H9 (cell line): ENCODE measurements at regions not wholly inside any gene's neighbourhood (a gene's known extent, or its start where the extent isn't known, plus 50 kb on each side); places are given as distances from the start of the nearest gene placed in this dataset.

Experiments
- DNase-seq: peaks from one replicate; pipeline ENCODE4 v3.0.0-alpha.2; 2017
- H2AFZ ChIP-seq: one replicate; pipeline ENCODE4 v1.6.1; 2013; ENCODE audit warnings: mild to moderate bottlenecking, low read length, control low read depth, moderate library complexity
- H2AK5ac ChIP-seq: 2 replicates; pipeline ENCODE4 v1.6.1; 2013; ENCODE audit warnings: low read length, control low read depth, mixed read lengths; ENCODE audit not compliant: insufficient read length
- H2BK120ac ChIP-seq: one replicate; pipeline ENCODE4 v1.6.1; 2013; ENCODE audit warnings: low read depth, mild to moderate bottlenecking, low read length, control low read depth, inconsistent platforms; ENCODE audit not compliant: poor library complexity, severe bottlenecking
- H2BK12ac ChIP-seq: 2 replicates; pipeline ENCODE4 v1.6.1; 2013; ENCODE audit warnings: low read length, control low read depth, mixed read lengths, low read depth; ENCODE audit not compliant: insufficient read length
- H2BK15ac ChIP-seq: 2 replicates; pipeline ENCODE4 v1.6.1; 2013; ENCODE audit warnings: low read depth, low read length, control low read depth
- H2BK20ac ChIP-seq: one replicate; pipeline ENCODE4 v1.6.1; 2013; ENCODE audit warnings: low read depth, mild to moderate bottlenecking, low read length, control low read depth, inconsistent platforms; ENCODE audit not compliant: poor library complexity, severe bottlenecking
- H2BK5ac ChIP-seq: 2 replicates; pipeline ENCODE4 v1.6.1; 2013; ENCODE audit warnings: low read length, control low read depth, mixed read lengths; ENCODE audit not compliant: insufficient read length
- H3K14ac ChIP-seq: 2 replicates; pipeline ENCODE4 v1.6.1; 2013; ENCODE audit warnings: low read length, control low read depth; ENCODE audit not compliant: insufficient read depth
- H3K18ac ChIP-seq: 2 replicates; pipeline ENCODE4 v1.6.1; 2013; ENCODE audit warnings: low read depth, mild to moderate bottlenecking, mixed read lengths, low read length, control low read depth; ENCODE audit not compliant: insufficient read length
- H3K23ac ChIP-seq: 2 replicates; pipeline ENCODE4 v1.6.1; 2013; ENCODE audit warnings: low read length, control low read depth, mixed read lengths, low read depth; ENCODE audit not compliant: insufficient read length
- H3K23me2 ChIP-seq: 2 replicates; pipeline ENCODE4 v1.6.1; 2013; ENCODE audit warnings: low read depth, mild to moderate bottlenecking, mixed read lengths, low read length, control low read depth; ENCODE audit not compliant: insufficient read length, poor library complexity, severe bottlenecking
- H3K27ac ChIP-seq: 2 replicates; pipeline ENCODE4 v1.5.1; 2013; ENCODE audit warnings: low read length, control low read depth, mixed read lengths, low read depth; ENCODE audit not compliant: insufficient read length
- H3K27me3 ChIP-seq: 2 replicates; pipeline ENCODE4 v1.6.1; 2013; ENCODE audit warnings: low read length, control low read depth, inconsistent platforms; ENCODE audit not compliant: insufficient read depth
- H3K4ac ChIP-seq: 2 replicates; pipeline ENCODE4 v1.6.1; 2013; ENCODE audit warnings: low read depth, mild to moderate bottlenecking, control low read depth, inconsistent platforms, low read length, moderate library complexity
- H3K4me1 ChIP-seq: 2 replicates; pipeline ENCODE4 v1.6.1; 2013; ENCODE audit warnings: low read length, control low read depth, inconsistent platforms; ENCODE audit not compliant: insufficient read depth
- H3K4me2 ChIP-seq: 2 replicates; pipeline ENCODE4 v1.6.1; 2013; ENCODE audit warnings: low read length, control low read depth, mixed read lengths; ENCODE audit not compliant: insufficient read length, insufficient read depth
- H3K56ac ChIP-seq: 2 replicates; pipeline ENCODE4 v1.6.1; 2013; ENCODE audit warnings: low read depth, mild to moderate bottlenecking, mixed read lengths, low read length, control low read depth; ENCODE audit not compliant: insufficient read length
- H3K79me1 ChIP-seq: 2 replicates; pipeline ENCODE4 v1.6.1; 2013; ENCODE audit warnings: low read depth, mild to moderate bottlenecking, moderate library complexity, low read length, control low read depth, inconsistent platforms; ENCODE audit not compliant: insufficient read depth, poor library complexity, severe bottlenecking
- H3K79me2 ChIP-seq: 2 replicates; pipeline ENCODE4 v1.6.1; 2013; ENCODE audit warnings: low read length, control low read depth, inconsistent platforms; ENCODE audit not compliant: insufficient read depth
- H3K9ac ChIP-seq: 2 replicates; pipeline ENCODE4 v1.6.1; 2013; ENCODE audit warnings: low read length, control low read depth, mixed read lengths; ENCODE audit not compliant: insufficient read length; ENCODE audit errors: extremely low read depth
- H3K9me3 ChIP-seq: one replicate; pipeline ENCODE4 v1.6.1; 2013; ENCODE audit warnings: low read depth, low read length, inconsistent platforms; ENCODE audit not compliant: control insufficient read depth
- H3T11ph ChIP-seq: one replicate; pipeline ENCODE4 v1.6.1; 2013; ENCODE audit warnings: mild to moderate bottlenecking, low read length, control low read depth, inconsistent platforms
- H4K20me1 ChIP-seq: one replicate; pipeline ENCODE4 v1.6.1; 2013; ENCODE audit not compliant: control insufficient read depth, insufficient read length, insufficient read depth
- H4K5ac ChIP-seq: 2 replicates; pipeline ENCODE4 v1.6.1; 2013; ENCODE audit warnings: low read depth, mild to moderate bottlenecking, mixed read lengths, low read length, control low read depth; ENCODE audit not compliant: insufficient read length
- H4K8ac ChIP-seq: replicated peaks from 2 replicates; pipeline ENCODE4 v1.6.1; 2013; ENCODE audit warnings: low read length, control low read depth, mixed read lengths, low read depth; ENCODE audit not compliant: insufficient read length
- H4K91ac ChIP-seq: 2 replicates; pipeline ENCODE4 v1.6.1; 2013; ENCODE audit warnings: low read depth, mild to moderate bottlenecking, moderate library complexity, mixed read lengths, low read length, control low read depth; ENCODE audit not compliant: insufficient read length
- H3K27ac Mint-ChIP-seq, 3 experiments: 2 replicates in 2 of 3; 3 replicates in 1 of 3; pipeline ENCODE4 v1.8.0; 2020 to 2021; ENCODE audit warnings: mixed read lengths in 3 of 3, mild to moderate bottlenecking in 1 of 3, moderate library complexity in 1 of 3
- H3K27me3 Mint-ChIP-seq: 2 replicates; pipeline ENCODE4 v1.8.0; 2021; ENCODE audit warnings: low read depth, mild to moderate bottlenecking, moderate library complexity, mixed read lengths
- H3K36me3 Mint-ChIP-seq, 3 experiments: 2 replicates in 2 of 3; 3 replicates in 1 of 3; pipeline ENCODE4 v1.8.0; 2020 to 2021; ENCODE audit warnings: low read depth in 3 of 3, mixed read lengths in 3 of 3; ENCODE audit not compliant: insufficient read depth in 1 of 3
- H3K4me1 Mint-ChIP-seq, 2 experiments: 2 replicates each; pipeline ENCODE4 v1.8.0; 2020; ENCODE audit warnings: mixed read lengths in 2 of 2
- H3K4me3 Mint-ChIP-seq, 2 experiments: 2 replicates in 1 of 2; 3 replicates in 1 of 2; pipeline ENCODE4 v1.8.0; 2020 to 2021; ENCODE audit warnings: mild to moderate bottlenecking in 2 of 2, mixed read lengths in 2 of 2, moderate library complexity in 1 of 2
- H3K9me3 Mint-ChIP-seq, 2 experiments: 2 replicates in 1 of 2; 3 replicates in 1 of 2; pipeline ENCODE4 v1.8.0; 2020; ENCODE audit warnings: mild to moderate bottlenecking in 2 of 2, mixed read lengths in 2 of 2, moderate library complexity in 1 of 2
- WGBS: extraction: QIAGEN DNeasy Blood & Tissue Kit; methylation state at CpG from one replicate; pipeline ENCODE4 v1.1.7; 2013; ENCODE audit warnings: missing lambda C conversion rate, low lambda C conversion rate, mixed read lengths; ENCODE audit not compliant: insufficient read length; ENCODE audit errors: extremely low coverage; 5-methylcytosine and 5-hydroxymethylcytosine counted together
- TF ChIP-seq, protein P1 (sequence below): fragments of 200-600 bp; sonication (generic); conservative IDR thresholded peaks from 3 replicates; pipeline ENCODE4 v1.8.0; 2021; ENCODE audit warnings: antibody characterized with exemption, mild to moderate bottlenecking

DNA sequence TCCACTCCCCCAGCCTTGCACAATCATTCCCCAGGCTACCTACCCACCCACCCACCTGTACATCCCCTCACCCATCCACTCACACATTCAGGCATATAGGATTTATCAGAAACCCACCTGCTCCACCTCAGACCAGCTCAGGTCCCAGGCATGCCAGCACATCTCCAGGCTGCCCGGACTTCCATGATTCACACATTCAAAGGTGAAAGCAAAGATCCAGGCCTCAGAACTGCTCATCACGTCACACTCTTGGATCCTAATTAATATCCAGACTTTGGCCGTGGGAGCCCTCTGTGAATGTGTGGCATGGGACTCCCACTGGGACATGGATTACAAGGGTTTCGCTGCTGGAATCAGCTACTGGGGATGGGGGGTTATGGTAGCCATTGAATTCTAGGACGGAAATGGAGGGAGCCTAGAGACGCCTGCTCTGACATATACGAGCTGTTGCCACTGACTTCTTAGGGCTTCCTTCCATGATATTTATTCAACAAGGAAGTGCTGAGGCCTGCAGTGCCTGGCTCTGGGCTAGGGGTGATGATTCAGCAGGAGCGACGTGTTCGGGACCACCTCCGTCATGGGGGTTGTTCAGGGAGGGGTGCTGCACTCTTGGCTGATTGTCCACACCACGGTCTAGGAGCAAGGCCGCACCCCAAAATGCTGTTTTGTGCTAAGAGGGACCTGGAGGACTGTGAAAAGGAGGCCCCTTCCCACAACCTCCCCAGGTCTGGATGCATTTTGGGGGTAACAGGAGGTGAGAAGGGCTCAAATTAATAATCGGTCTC is 56.9 kb upstream of the ADRA2C start:
- TF ChIP-seq, protein P1, sequence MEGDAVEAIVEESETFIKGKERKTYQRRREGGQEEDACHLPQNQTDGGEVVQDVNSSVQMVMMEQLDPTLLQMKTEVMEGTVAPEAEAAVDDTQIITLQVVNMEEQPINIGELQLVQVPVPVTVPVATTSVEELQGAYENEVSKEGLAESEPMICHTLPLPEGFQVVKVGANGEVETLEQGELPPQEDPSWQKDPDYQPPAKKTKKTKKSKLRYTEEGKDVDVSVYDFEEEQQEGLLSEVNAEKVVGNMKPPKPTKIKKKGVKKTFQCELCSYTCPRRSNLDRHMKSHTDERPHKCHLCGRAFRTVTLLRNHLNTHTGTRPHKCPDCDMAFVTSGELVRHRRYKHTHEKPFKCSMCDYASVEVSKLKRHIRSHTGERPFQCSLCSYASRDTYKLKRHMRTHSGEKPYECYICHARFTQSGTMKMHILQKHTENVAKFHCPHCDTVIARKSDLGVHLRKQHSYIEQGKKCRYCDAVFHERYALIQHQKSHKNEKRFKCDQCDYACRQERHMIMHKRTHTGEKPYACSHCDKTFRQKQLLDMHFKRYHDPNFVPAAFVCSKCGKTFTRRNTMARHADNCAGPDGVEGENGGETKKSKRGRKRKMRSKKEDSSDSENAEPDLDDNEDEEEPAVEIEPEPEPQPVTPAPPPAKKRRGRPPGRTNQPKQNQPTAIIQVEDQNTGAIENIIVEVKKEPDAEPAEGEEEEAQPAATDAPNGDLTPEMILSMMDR, result no peak

More for the DNA sequence above, 56.9 kb upstream of the ADRA2C start:
- WGBS, result no CpG with 5 or more reads among the region's 14 CpGs
- no peaks in the 10 kb centered on the region for H4K20me1 ChIP-seq
- H3K27me3 ChIP-seq, result no peaks in the 10 kb centered on the region
- H3K27me3 Mint-ChIP-seq, result peaks cover 16% of the 10 kb centered on the region
- H2AFZ ChIP-seq, result no peak overlapping the region
- no peak overlapping the region; a peak in 2 of 7 replicates for H3K27ac Mint-ChIP-seq
- H3K23ac ChIP-seq, result no peak overlapping the region
- H3K23me2 ChIP-seq, result no peaks in the 10 kb centered on the region
- no peak overlapping the region for H2BK20ac ChIP-seq
- H3K56ac ChIP-seq, result no peak overlapping the region
- H3K4me1 ChIP-seq, result no peaks in the 10 kb centered on the region
- H3K4me3 Mint-ChIP-seq, result no peak overlapping the region
- no peak overlapping the region for H3K4ac ChIP-seq
- H2BK5ac ChIP-seq, result no peak overlapping the region
- H3K27ac ChIP-seq, result no peak overlapping the region
- no peak overlapping the region for H2AK5ac ChIP-seq
- H3K79me1 ChIP-seq, result no peaks in the 10 kb centered on the region
- no peak overlapping the region for H2BK15ac ChIP-seq
- no peak overlapping the region for H3T11ph ChIP-seq
- no peak overlapping the region for H4K91ac ChIP-seq
- no peak overlapping the region for H4K8ac ChIP-seq
- H3K36me3 Mint-ChIP-seq, result no peaks in the 10 kb centered on the region
- no peak overlapping the region for H3K18ac ChIP-seq
- no peaks in the 10 kb centered on the region for H3K9me3 Mint-ChIP-seq
- H3K79me2 ChIP-seq, result no peaks in the 10 kb centered on the region
- DNase-seq, result no peak
- no peak overlapping the region for H4K5ac ChIP-seq
- H3K4me2 ChIP-seq, result no peak overlapping the region
- H3K14ac ChIP-seq, result no peak overlapping the region
- H3K9me3 ChIP-seq, result no peaks in the 10 kb centered on the region
- peaks cover 5 to 12% of the 10 kb centered on the region in 2 experiments; a peak in 3 of 4 replicates for H3K4me1 Mint-ChIP-seq
- H2BK12ac ChIP-seq, result no peak overlapping the region
- no peak overlapping the region for H2BK120ac ChIP-seq
- H3K9ac ChIP-seq, result no peak overlapping the region
